Activated naive CD4-positive, alpha-beta T cell treated with Interleukin-2 at 50 U/mL for 16 hours (primary cell): ENCODE measurements at regions not wholly inside any gene's neighbourhood (a gene's known extent, or its start where the extent isn't known, plus 50 kb on each side); places are given as distances from the start of the nearest gene placed in this dataset.

Experiments
- DNase-seq: peaks from one replicate; pipeline ENCODE4 v3.0.0-alpha.2; 2020

DNA sequence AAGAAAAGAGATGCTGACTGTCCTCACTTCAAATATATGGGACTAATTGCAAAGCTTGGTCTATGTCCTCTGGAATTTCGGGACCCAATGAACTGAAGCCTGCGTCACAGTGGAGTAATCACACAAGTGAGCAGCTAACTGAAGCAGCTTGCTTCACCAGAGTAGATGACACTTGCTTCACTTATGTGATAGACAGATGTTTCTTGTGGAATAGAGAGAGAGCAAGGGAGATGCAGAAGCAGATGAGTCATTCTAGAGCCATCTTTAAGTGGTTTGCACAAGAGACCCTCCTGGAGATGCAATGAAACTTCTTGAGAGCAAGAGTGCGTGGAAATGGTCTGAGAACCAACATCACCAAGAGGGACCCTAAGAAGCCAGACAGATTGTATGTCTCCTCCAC, 1537.1 kb upstream of the FLRT2 start:
- DNase-seq = no peak

- no peak for DNase-seq
Observed at GRCh38 chr14:83993545-83993944, 1536.4 kb upstream of the FLRT2 start.

DNA sequence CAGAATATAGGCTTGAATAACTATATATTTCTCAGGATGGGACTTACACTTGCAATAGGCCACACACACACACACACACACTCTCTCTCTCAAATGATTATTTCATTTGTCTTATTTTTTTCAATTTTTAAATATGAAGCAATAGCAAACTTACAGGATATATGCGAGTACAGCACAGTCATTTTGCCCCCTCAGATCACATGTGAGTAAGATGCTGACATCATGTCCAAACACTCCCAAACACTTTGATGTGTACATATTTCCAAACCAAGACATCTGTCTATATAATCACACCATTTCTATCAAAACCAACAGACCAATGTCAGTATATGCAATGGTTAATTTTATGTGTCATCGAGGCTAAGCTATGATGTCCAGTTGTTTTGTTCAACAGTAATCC, 1535.9 kb upstream of the FLRT2 start:
- DNase-seq = no peak

GRCh38 chr14:84001023-84001422, 1528.9 kb upstream of the FLRT2 start:
- no peak for DNase-seq

GRCh38 chr14:84003346-84003745, 1526.6 kb upstream of the FLRT2 start:
- no peak for DNase-seq

DNA sequence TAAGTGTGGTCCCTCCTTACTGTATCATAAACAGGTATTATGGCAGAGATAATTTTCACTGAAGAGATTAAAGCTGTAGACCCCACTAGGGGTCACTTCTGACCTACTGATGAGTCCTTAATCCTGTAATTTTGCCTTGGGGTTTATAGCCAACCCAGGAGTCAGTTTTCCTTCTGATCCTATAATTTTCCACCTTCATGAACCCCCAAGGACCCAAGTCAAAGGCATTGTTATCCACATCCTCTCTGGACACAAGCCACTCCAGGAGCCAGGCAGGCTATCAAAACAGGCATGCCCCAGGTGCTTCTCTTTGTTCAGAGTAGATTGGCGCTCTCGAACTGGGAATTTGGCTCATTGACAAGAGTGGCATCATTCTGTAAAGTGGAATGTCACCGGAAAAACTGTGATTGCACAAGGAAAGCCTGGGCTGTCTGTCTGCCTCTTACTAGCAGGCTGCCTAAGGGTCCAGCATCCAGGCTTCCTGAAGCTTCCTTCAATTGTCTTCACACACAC, 1523.2 kb upstream of the FLRT2 start:
- no peak for DNase-seq

DNA sequence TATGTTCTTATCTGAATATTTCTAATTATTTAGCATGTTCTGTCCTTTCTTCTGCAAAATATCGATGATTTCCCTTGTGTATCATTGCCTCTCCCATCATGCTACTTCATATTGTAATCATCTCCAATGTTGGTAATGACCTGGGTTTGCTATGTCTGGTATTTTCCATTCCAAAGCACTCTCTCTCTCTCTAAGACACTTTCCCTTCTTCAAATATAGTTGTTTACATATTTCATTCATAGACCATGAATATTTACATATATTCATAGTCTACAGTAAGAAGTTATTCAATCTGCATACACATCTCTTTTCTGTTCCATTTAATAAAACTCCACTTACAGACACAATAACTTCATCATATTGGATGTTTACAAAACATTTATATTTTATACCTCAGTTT, 1516.5 kb upstream of the FLRT2 start:
- DNase-seq = no peak

DNA sequence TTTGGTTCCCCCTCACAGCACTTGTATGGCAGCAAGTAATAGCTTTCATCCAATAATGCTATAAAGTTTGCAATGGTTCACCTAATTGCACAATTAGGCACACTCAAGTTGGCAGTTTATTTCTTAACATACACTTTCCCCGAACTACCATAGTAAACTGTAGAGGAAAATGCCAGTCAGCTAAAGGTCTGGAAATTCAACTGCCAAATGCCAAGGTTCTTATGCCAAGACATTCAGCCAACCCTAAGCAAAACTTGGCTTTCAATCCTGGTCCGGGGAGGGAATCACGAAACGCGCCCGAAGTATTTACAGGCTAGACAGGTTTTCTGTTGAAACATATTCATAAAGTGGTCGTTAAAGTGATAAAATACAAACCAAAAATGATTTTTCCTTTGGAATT, 1512.4 kb upstream of the FLRT2 start:
- no peak for DNase-seq

- DNase-seq = no peak
Observed at GRCh38 chr14:84021433-84021832, 1508.5 kb upstream of the FLRT2 start.

DNA sequence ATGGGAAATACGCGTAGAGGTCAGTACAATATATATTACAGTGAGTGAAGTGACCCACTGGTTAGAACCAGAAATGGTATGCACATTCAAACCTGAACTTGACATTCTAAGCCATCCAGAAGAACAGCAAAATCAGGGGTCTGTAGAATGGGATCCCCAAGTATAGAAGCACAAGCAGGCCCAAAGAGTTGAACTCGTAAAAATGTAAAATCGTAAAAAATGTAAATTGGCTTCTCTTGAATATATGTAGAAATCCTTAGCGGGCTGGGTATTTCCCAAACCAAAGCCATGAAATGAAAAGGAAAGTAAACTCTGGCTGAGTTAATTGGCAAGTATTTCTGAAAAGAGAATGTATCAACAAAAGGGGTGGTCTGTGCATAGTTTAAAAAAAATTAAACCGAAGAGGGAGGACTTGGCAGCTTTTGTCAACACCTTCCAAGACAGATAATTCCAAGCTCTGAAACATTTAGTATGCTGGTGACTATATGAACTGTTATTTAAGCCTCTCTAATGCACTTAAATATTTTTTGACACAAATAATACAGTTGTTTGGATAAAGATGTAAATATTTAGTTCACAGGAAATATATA, 1505.6 kb upstream of the FLRT2 start:
- no peak for DNase-seq

DNA sequence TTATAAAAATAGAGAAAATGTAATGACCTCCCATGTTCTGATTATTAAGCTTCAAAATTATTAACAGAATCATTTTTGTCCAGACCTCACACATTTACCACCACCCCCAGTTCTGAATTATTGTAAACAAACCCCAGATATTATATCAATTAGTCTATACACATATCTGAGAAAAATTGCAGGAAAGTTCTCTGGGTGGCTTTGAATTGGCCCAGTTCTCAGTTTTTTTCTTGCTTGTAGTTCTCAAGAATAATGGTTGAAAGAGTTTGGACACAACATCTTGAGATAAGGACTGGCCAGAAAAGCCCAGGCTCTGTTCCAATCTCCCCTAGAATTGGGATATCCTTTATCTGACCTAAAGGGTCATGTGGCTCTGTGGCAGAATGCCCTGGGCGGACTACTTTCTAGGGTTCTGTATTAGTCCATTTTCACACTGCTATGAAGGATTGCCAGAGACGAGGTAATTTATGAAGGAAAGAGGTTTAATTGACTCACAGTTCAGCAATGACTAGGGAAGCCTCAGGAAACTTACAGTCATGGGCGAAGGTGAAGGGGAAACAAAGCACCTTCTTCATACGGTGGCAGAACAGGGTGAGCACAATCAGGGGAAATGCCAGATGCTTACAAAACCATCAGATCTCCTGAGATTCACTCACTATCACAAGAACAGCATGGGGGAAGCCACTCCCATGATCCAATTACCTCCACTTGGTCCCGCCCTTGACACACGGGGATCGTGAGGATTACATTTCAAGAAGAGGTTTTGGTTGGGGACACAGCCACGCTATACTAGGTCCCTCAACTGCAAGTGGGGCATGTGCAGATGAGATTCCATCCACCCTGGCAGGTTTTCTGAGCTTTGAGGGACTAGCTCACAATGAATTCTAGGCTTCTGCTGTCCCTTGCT, 1504.6 kb upstream of the FLRT2 start:
- no peak for DNase-seq

DNA sequence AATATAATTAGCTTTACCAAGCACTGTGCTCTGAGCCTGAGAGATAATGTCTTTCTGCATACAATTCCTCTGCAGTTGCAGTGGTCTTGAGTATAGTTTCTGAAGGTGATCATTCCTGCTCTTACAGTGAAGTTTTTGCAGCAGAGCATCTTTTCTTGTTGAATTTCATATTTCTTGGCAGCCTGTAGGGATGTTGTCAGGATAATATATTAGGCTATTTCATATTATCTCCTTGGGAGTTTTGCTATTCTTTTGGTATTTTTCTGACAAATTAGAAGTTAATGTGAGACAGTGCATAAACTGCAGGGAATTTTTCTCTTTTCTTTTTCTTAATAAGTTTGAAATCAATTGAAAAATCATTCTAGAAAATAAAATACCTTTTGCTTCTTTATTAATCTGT, 1502.6 kb upstream of the FLRT2 start:
- DNase-seq = no peak

- DNase-seq = no peak
Observed at GRCh38 chr14:84028080-84028604, 1501.8 kb upstream of the FLRT2 start.

DNA sequence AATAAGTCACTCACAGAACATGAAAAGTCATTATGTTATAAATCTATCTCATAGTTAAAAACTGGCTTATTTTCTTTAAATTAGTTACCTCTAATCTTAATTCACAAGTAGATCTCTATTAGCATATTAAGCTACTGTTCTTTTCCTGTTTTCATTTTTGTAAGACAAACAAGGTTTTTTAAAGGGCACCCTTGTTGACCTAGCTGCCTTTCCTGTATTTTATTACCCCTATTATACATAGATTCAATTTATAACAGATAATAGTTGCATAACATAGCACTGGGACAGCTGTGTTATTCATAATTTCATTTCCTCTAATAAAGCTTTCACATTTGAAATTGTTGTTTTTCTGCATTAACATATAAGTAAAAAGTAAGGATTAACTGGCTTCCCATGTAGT, 1500.7 kb upstream of the FLRT2 start:
- no peak for DNase-seq

GRCh38 chr14:84029720-84030119, 1500.2 kb upstream of the FLRT2 start:
- DNase-seq = no peak

- no peak for DNase-seq
Observed at GRCh38 chr14:84036840-84037239, 1493.1 kb upstream of the FLRT2 start.

GRCh38 chr14:84037593-84037992, 1492.4 kb upstream of the FLRT2 start:
- no peak for DNase-seq

DNA sequence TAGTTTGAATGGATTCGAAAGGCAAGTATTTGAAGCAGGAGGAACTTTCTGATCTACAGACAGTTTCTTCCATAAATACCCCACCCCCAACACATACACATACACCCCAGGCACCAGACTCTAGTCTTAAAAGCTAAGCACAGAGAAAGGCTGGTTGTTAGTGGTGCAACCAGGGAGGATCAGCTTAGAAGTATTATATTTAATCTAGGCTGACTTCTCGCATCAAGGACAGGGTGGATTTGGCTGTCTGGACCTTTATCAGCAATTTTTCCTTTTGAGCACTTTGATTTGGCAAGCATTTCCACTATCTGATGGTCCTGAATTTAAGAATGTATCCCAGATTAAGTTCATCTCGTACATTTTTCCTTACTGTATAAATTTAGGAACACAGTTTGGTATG, 1489.8 kb upstream of the FLRT2 start:
- no peak for DNase-seq

- DNase-seq = no peak
Observed at GRCh38 chr14:84041421-84041820, 1488.5 kb upstream of the FLRT2 start.

GRCh38 chr14:84042992-84043391, 1487.0 kb upstream of the FLRT2 start:
- no peak for DNase-seq

GRCh38 chr14:84064316-84065125, 1465.4 kb upstream of the FLRT2 start:
- DNase-seq = no peak

GRCh38 chr14:84065811-84066210, 1464.1 kb upstream of the FLRT2 start:
- no peak for DNase-seq

GRCh38 chr14:84068288-84068687, 1461.7 kb upstream of the FLRT2 start:
- DNase-seq = no peak
